ENCODE measurements at regions not wholly inside any gene's neighbourhood (a gene's known extent, or its start where the extent isn't known, plus 50 kb on each side); places are given as distances from the start of the nearest gene placed in this dataset.

DNA sequence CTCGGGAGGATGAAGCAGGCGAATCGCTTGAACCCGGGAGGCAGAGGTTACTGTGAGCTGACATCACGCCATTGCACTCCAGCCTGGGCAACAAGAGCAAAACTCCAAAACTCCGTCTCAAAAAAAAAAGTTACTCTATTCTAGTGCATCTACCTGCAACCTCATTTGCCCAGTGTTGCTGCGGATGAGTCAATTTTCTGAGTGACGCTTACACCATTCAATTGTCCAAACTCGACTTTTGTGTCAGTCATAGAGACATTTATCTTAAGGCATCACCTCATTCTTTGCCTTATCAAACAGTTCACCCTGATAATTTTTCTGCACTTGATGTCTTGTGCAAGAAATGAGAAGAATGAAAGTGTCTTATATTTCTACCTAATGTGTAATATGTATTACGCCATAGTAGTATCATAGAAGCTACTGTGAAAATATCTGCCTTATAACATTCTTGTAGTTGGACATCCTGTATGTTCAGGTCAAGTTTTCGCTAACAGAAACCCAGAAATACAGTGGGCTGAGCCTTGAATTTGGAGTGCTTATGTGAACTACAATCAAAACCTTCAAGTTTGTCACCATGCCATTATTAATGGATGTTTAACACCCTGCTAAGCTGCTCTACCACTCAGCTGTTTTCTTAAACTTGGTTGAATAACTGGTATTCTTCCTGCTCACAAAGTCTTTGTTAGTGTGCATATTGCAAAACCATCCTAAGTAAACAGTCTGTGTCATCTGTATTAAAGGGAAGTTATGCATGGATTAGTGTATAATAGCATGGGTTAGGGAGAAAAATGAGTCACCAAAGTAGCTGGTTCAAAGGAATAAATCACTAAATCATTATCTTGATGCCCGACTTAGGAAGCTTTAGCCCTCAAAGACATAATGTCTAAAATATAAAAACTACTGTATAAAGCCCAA, 531.0 kb upstream of the NR2F2 start:
- TF ChIP-seq, protein P1, sequence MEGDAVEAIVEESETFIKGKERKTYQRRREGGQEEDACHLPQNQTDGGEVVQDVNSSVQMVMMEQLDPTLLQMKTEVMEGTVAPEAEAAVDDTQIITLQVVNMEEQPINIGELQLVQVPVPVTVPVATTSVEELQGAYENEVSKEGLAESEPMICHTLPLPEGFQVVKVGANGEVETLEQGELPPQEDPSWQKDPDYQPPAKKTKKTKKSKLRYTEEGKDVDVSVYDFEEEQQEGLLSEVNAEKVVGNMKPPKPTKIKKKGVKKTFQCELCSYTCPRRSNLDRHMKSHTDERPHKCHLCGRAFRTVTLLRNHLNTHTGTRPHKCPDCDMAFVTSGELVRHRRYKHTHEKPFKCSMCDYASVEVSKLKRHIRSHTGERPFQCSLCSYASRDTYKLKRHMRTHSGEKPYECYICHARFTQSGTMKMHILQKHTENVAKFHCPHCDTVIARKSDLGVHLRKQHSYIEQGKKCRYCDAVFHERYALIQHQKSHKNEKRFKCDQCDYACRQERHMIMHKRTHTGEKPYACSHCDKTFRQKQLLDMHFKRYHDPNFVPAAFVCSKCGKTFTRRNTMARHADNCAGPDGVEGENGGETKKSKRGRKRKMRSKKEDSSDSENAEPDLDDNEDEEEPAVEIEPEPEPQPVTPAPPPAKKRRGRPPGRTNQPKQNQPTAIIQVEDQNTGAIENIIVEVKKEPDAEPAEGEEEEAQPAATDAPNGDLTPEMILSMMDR (IDR thresholded peaks at IDR 0.05) = no peak
- TF ChIP-seq POLR2A (IDR thresholded peaks at IDR 0.05) (no peak), EP300 (IDR thresholded peaks at IDR 0.05) (no peak), POLR2AphosphoS5 (IDR thresholded peaks at IDR 0.05) (no peak)

All from suprapubic skin (tissue), 4 donors.